GM20431 (cell line): ENCODE measurements at regions not wholly inside any gene's neighbourhood (a gene's known extent, or its start where the extent isn't known, plus 50 kb on each side); places are given as distances from the start of the nearest gene placed in this dataset.

Experiments used
- in situ Hi-C: fragments of 300-500 bp; cut with MseI, MboI; formaldehyde crosslinking; loops from one replicate; pipeline ENCODE4 v1.15.0; 2020; ENCODE audit warnings: low sequenced_read_pairs; ENCODE audit not compliant: unreplicated experiment

DNA sequence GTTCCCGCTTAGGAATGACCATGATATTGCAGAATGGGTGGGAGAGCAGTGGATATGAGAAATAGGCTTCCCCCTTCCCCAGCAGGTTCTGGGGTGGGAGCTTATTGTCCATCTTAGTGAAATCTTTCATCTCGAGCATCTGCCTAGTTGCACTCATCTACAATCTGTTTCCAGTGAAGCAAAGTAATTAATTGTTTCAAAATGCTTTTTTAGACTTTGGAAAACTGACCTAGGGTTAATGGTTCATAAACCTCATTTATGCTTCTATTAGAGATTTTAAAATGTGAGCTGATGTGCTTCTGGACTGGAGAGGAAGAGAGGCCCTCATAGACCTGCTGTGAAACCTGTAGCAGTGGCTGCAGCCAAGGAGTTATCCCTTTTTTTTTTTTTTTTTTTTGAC lies 247.7 kb upstream of the XYLT1 start:
- in situ Hi-C loops, result no loop called here

DNA sequence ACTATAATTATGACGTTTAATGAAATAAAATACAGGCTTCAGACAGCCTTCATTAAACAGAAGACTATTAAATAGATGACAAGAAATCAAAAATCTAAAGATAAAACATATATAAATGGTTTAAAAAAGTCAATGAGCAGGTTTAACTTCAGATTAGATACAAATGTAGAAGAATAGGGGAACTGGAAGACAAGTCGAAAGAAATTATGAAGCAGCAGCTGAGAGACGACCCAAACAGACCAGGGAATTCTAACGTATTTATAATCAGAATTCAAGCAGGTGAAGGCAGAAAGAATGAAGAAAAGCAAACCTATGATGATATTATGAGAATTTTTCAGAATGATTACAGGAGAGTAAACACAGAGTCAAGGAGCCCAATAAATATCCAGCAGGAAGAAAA lies 235.1 kb upstream of the XYLT1 start:
- in situ Hi-C loops, result no loop called here

DNA sequence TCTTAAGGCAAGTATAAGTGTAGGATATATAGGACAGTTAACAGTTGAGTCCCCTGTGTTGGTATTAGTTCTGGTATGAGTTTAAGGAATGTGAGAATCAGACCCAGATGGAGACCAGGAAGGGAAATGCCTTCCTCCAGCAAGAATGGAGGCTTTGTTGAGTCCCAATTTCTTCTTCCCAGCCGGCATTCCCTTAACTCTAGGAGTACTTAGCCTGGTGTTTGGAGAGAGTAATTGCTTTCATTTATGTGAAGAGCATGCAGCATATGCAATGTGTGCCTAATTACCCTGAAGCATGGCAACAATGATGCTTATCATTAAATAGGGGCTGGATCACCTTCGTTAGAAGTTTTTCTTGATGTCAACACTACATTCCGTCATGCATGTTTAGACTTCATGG lies 225.9 kb upstream of the XYLT1 start:
- in situ Hi-C loops, result no loop called here

DNA sequence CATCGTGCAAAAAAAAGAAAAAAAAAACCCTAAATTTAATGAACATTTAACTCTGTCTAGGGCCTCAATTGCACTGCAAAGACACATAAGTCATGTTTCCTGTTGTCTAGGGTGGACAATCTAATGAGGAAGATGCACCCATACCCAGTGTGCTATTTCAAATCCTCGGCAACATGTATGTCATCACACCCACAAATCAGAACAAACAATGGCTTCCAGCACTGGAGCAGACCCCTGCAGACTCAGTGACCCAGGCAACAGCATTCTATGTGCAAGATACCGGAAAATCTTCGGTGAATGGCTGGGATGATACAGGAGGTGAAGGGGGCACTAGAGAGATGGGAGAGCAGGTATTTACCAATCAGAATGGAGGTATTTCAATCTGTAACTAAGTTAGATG lies 221.7 kb upstream of the XYLT1 start:
- in situ Hi-C loops, result no loop called here

DNA sequence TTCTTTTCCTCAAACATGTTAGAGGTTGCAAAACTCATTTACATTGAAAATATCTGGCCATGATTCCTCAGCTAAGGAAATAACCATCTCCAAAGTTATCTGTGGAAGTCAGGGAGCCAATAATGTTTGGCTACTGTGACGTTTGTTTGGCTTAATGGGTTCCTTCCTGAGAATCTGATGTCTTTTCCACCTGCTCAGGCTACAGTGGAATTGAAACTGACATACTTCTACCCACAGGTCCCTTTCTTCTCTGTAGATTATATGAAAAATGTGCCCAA lies 221.1 kb upstream of the XYLT1 start:
- in situ Hi-C loops, result no loop called here

DNA sequence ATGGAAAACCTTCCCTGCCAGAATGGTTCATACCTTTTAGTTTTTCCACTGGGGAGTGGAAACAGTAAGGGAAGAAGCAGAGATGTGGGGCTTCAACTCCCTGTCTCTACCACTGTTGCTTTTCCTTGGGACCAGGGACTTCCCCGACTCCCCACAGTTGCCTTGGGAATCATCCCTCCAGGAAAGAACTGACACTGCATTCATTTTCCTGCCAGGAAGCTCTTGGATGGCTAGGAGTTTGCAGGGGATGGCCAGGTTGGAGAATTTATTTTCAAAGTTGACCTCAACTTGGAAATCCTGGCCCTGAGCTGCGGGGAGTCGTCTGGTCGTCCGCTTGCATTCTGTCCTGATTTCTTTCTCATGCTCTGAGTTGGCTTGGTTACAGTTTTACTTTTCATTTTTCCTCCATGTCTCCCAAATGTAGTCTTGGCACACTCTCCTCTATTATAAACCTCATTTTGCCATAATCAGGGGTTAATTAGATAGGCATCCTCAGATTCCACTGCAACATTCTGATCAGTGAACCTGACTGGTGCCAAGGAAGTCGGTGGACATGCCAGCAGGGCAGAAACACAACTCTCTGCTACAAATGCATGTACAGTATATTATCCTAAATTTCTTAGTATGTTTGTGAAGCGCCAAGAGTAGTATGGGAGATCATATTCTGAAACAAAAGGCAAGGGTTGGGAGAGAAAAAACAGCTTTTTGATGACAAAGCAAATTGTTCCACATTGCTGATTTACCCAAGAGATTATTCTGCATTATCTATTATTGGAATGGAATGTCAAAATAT lies 220.5 kb upstream of the XYLT1 start:
- in situ Hi-C loops, result no loop called here

DNA sequence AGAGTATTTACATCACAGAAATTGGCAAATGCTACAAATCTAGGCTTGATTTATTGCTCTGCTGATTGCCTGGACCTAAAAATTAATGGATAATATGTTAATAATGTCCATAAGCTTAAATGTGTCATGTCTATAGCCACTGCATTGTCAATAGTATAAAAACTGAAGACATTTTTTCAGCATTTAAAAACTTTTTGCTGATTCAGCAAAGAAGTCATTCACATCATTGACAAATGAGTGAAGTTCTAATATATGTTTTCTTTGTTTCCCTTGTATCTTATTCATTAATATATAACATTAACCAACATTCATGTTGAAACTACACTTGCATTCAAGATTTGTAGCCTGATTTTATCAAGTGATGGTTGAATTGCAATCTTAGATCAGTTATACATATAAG lies 214.7 kb upstream of the XYLT1 start:
- in situ Hi-C loops, result no loop called here

DNA sequence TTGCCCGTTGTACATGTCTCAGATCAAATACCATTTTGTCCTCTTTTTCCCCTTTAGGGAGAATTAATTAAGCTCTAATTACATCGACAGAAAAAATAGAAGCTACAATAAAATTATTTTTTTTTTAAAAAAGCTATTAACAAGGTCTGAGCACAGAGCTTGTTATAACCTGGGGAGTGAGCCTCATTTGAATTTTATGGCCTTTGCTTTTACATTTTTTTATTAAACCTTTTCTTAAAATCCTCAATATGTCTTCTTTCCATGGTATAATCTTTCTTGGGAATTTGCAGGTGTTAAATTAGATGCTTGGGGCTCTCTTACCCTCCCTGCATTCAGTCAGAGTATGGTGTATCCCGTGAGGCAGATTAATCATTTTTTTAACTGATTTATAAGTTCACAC lies 212.5 kb upstream of the XYLT1 start:
- in situ Hi-C loops, result no loop called here

DNA sequence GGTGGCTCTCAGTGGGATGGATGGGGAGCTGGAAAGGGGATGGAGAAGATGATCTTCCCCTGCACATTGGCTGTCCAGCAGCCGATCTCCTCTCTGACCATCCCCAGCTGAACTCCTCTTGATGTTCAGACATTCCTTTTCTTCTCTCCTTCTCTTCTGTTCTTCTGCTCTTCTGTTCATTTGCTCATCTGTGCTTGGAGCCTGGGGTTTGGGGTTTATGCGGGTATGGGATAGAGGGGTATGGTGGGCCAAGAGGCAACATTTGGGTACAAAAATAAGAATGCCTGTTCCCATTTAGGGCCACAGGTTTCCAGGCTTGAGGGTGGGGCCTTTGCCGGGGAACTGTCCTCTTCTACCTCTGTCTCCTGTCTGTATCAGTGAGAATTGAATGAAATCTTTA lies 205.4 kb upstream of the XYLT1 start:
- in situ Hi-C loops, result no loop called here

DNA sequence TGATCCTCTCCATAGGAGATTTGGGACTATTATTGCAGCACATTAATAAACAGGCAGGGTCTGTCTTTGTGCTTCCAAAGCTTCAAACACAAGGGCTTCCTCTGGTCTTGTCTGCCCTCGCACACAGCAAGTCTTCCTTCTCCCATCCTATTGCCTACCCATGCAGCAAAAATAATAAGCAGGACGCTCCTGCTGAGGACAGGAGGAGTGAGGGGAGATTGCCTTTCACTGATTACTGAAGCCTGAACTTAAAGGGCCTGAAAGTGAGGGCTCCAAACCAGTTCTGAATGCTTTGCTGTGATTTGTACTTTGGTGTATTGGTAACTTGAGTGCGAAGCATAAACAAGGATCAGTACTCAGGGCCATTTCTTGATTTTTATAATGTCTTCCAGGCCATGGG lies 197.6 kb upstream of the XYLT1 start:
- in situ Hi-C loops, result no loop called here

DNA sequence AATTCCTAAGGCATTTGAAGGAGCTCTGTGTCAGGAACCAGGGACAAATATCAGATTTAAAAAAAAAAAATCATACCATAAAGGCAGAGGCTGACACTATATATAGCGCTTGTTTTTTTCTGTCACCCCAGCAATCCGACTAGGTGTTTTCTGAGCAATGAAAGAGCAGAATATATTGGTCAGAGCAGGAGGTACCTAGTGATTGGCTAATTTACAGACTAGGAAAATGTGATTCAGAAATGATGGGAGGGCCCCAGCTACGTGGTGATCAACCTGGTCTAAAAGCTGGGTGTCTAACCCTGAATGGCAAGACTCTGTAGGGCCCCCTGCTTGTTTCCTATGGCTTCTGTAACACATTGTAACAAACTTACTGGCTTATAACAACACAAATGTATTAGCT lies 195.5 kb upstream of the XYLT1 start:
- in situ Hi-C loops, result no loop called here

DNA sequence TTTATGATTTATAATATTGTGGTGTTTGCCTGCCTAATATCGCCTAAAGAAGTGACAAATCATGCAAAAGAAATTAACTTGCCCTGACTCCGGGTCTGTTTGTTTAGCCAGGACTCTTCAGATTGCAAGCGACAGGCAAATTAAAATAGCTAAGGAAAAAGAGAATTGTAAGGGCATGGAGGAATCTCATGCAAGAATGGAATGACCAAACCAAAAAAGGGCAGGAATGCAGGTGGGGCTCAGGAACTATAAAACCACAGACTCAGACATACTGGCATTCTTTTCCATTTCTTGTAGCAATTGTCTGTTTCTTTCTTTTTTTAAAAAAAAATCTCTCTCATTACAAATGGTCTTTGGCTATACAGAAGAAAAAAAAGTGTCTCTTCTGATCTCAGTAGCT lies 188.1 kb upstream of the XYLT1 start:
- in situ Hi-C loops, result no loop called here

DNA sequence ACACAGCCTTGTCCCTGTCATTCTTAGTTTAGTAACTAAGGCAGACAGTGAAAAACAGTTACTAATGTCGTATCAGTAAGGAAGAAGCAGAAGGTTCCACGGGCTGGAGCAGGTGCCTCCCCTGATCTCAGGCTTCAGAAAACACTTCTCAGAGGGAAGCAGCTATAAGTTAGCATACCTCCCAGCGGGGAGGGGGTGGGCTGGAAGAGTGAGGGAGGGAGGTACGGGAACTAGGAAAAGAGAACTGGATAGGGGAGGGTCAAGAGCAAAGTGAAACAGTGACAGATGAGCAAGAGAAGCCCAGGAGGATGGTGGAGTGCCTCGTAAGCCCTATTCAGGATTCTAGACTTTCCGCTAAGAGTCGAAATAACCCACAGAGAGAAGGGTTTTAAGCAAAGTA lies 186.3 kb upstream of the XYLT1 start:
- in situ Hi-C loops, result no loop called here

DNA sequence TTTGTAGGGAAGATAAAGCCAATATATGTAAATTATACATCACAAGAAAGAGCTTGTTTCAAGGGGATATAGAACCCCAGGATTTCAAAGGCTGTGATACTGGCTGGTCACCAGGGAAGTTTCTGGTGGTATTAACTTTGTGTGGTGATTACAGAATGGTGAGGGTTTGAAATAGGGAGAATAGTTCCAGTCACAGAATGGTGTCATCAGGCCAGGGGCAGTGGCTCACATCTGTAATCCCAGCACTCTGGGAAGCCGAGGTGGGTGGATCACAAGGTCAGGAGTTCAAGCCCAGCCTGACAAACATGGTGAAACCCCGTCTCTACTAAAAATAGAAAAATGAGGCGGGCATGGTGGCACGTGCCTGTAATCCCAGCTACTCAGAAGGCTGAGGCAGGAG lies 183.8 kb upstream of the XYLT1 start:
- in situ Hi-C loops, result no loop called here

DNA sequence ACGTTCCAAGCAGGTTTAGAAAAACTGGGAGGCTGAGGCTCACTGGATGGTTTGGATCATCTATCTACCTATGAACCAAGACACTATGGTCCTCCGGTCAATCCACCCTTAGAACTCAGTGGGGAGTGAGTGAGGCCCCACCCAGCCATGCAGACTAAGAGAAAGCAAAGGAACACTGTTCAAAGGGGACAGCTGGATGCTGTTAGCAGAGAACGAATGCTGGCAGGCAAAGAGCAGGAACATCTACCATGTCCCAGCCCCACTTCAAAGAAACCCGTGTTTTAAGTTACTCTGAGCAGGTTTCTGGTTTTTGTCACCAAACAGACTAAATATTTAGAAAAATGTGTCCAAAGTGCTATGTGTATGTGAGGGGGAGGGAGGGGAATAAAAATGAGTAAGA lies 183.4 kb upstream of the XYLT1 start:
- in situ Hi-C loops, result no loop called here

DNA sequence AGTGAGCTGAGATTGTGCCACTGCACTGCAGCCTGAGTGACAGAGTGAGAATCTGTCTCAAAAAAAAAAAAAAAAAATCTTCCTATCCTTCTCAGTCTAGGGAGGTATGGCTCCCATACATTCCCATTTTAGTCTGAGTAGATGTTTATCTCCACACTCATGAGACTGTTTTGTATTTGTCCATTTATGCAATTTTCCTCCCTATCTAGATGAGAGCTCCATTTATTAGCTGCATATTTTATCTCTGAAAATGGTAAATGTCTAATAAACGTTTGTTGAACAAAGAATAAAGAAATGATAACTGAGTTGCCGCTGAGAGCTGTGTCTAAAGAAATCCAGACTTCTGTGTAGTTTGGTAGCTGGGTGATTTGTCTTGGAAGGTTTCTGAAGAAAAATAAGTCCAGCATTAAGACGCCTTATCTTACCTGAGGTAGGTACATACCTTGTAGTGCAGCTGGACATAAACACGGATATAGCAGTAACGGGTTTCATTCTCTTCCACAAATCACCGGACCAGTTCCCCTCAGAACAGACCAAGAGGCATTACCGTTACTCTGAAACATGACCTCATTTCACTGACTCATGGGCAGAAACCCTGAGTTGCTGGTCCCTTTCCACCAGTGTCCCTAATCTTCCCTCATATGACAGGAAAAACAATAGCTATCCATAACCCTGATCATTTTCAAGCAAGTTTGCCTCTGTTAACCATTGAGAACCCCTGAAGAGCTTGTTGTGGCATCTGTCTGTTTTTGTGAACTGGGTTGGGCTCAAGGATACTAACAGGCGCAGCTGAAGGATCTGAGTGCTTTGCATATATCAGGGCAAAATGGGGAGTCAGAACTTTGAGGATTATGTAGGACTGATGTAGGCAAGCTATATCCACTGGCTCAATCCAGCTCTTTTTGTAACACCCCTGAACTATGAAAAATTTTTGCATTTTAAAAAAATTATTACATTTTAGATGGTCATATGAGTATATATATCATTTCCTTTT lies 177.4 kb upstream of the XYLT1 start:
- in situ Hi-C loops, result no loop called here

DNA sequence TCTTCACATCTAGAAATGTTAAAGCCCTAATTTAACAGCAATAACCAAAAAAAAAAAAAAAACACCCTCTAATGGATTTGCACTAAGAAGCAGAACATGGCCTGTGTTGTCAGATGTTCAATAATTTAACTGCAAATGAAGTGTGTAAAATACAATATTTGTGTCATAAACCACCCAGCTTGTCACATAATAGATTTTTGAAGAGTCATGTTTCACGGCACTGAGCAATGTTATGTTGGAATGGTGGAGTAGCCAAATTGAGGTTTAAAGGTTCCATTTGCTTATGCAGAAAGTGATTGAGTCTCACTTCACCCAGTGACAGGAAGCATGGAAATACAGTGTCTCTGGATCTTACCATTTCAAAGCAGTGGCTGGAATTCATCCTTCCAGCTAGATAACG lies 173.2 kb upstream of the XYLT1 start:
- in situ Hi-C loops, result no loop called here

DNA sequence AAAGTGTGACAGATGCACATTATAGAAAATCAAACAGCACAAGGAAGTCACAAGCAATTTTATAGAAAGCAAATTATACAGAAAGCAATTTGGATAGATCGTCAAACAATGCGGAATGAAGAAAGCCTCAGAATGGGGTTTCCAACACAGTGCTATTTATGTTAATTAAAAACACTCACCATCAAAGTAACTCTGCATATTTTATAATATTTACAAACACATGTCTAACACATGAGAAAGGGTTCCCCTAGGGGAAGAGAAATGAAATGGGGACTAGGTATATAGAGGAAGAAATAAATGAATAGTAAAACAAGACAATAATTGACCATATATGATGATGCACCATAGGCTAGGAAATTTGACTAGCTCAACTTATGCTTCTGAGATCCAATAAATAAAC lies 171.2 kb upstream of the XYLT1 start:
- in situ Hi-C loops, result no loop called here

DNA sequence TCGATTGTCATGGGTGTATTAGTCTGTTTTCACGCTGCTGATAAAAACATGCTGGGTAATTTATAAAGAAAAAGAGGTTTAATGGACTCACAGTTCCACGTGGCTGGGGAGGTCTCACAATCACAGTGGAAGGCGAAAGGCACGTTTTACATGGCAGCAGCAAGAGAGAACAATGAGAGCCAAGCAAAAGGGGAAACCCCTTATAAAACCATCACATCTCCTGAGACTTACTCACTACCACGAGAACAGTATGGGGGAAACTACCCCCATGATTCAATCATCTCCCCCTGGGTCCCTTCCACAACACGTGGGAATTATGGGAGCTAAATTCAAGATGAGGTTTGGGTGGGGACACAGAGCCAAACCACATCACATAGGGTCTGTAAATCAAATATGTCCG lies 167.4 kb upstream of the XYLT1 start:
- in situ Hi-C loops, result no loop called here

DNA sequence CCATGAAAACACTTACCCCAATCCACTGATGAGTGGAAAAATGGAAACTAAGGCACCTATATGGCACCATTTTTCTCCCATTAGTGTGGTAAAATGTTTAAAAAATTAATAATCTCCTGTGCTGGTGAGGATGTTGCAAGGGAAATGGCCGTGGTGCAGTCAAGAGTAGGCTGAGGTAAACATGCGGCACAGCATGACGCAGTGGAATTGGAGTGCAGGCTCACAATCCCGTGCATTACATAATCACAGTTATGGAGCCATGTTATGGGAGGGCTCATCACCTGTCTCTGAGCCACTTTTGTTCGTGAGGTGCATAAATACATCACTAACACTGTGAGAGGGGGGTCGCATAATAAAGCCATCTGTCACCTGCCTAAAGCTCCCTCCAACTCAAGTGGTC lies 164.4 kb upstream of the XYLT1 start:
- in situ Hi-C loops, result no loop called here

DNA sequence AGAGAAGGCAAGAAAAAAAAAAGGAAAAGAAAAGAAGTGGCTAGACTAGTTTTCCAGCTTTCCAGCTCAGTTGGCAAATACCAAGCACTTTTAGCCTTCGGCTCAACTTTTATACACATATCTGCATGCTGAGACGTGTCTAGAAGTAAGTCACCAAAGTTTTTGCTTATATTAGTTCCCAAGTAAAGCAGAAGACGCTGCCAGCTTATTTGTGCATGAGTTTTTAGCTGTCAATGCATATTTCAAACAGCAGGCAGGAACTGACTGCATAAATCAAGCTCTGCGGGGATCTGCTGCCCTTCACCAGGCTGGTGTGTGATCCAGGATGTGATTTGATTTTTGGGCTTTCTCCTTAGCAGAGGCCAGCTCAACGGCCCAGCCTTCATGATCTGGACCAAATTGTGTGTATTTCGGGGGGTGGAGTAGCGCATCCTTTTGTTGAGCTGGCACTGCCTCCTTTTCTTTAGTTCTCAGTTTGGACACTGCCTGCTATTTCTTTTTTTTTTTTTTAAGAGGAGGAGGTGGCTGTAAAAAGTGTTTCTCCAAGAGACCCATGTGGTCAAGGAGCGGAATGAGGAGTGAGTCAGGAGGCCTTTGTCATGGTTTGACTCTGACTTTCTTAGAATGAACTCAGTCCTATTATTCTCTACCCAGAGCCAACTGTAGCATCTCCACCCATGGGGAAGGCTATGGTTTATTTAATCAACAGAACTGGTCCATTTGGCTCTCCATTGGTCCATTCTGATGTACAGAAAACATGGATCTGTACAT lies 162.6 kb upstream of the XYLT1 start:
- in situ Hi-C loops, result no loop called here
